ENCODE measurements at regions not wholly inside any gene's neighbourhood (a gene's known extent, or its start where the extent isn't known, plus 50 kb on each side); places are given as distances from the start of the nearest gene placed in this dataset.
"Not testable (repeated sequence)": the region's sequence is repeated elsewhere in the genome, so short reads cannot be mapped to it uniquely, and the experiment has no call there.

GRCh38 chr5:167936944-167937634 lies 354.4 kb upstream of the WWC1 start:
- no peak for DNase-seq (ENCODE audit: low read depth)

GRCh38 chr5:167937635-167937998 lies 353.8 kb upstream of the WWC1 start:
- DNase-seq (ENCODE audit: low read depth): no peak

- no peak for DNase-seq (ENCODE audit: low read depth)
These were observed 351.8 kb upstream of the WWC1 start for GRCh38 chr5:167939686-167940085.

- no peak for DNase-seq (ENCODE audit: low read depth)
These were observed 350.5 kb upstream of the WWC1 start for GRCh38 chr5:167940911-167941310.

GRCh38 chr5:167941556-167941955 lies 349.9 kb upstream of the WWC1 start:
- DNase-seq (ENCODE audit: low read depth): not testable (repeated sequence)

GRCh38 chr5:167943343-167943742 lies 348.1 kb upstream of the WWC1 start:
- no peak for DNase-seq (ENCODE audit: low read depth)

GRCh38 chr5:167944121-167944852 lies 347.2 kb upstream of the WWC1 start:
- no peak for DNase-seq (ENCODE audit: low read depth)

GRCh38 chr5:167945542-167946384 lies 345.7 kb upstream of the WWC1 start:
- DNase-seq (ENCODE audit: low read depth): peak; percentile 73

- no peak for DNase-seq (ENCODE audit: low read depth)
These were observed 344.1 kb upstream of the WWC1 start for GRCh38 chr5:167947306-167947705.

GRCh38 chr5:167948251-167948650 lies 343.2 kb upstream of the WWC1 start:
- DNase-seq (ENCODE audit: low read depth): no peak

GRCh38 chr5:167949435-167949834 lies 342.0 kb upstream of the WWC1 start:
- DNase-seq (ENCODE audit: low read depth): no peak

GRCh38 chr5:167950126-167950721 lies 341.2 kb upstream of the WWC1 start:
- DNase-seq (ENCODE audit: low read depth): no peak

GRCh38 chr5:167951116-167951515 lies 340.3 kb upstream of the WWC1 start:
- no peak for DNase-seq (ENCODE audit: low read depth)

GRCh38 chr5:167952278-167952995 lies 339.0 kb upstream of the WWC1 start:
- no peak for DNase-seq (ENCODE audit: low read depth)

- DNase-seq (ENCODE audit: low read depth): no peak
These were observed 338.2 kb upstream of the WWC1 start for GRCh38 chr5:167953151-167953798.

- no peak for DNase-seq (ENCODE audit: low read depth)
These were observed 329.7 kb upstream of the WWC1 start for GRCh38 chr5:167961731-167962130.

- DNase-seq (ENCODE audit: low read depth): no peak
These were observed 326.9 kb upstream of the WWC1 start for GRCh38 chr5:167964529-167964928.

- no peak for DNase-seq (ENCODE audit: low read depth)
These were observed 325.7 kb upstream of the WWC1 start for GRCh38 chr5:167965710-167966109.

GRCh38 chr5:167966979-167967378 lies 324.5 kb upstream of the WWC1 start:
- no peak for DNase-seq (ENCODE audit: low read depth)

- no peak for DNase-seq (ENCODE audit: low read depth)
These were observed 323.8 kb upstream of the WWC1 start for GRCh38 chr5:167967494-167968177.

GRCh38 chr5:167968837-167969236 lies 322.6 kb upstream of the WWC1 start:
- DNase-seq (ENCODE audit: low read depth): no peak
